NCI-H1092 treated with DMSO at 0.1 percent for 48 hours (cell line): ENCODE measurements at regions not wholly inside any gene's neighbourhood (a gene's known extent, or its start where the extent isn't known, plus 50 kb on each side); places are given as distances from the start of the nearest gene placed in this dataset.

Experiments used
- DNase-seq: peaks from one replicate; lab custom pipeline; 2025; lab: John Stamatoyannopoulos, UW

DNA sequence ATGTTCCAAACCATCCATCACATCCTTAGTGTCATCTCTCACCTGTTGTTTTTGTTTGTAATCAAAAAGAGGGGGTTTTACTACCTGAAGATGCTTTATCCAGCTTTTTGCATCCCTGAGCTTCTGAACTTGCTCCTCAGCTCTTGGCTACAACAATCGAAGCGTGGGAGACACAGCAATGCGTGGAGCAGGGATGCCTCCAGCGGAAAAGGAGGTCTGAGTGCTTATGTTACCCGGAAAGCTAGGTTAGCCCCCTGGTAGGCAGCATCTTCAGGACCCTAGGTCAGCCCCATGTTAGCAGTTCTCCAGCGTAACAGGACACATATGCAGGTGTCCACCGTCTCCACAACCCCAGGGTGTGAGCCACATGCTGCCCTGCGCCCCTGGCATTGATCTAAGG is 141.5 kb downstream of the RRAGC start:
- DNase-seq: no peak

DNA sequence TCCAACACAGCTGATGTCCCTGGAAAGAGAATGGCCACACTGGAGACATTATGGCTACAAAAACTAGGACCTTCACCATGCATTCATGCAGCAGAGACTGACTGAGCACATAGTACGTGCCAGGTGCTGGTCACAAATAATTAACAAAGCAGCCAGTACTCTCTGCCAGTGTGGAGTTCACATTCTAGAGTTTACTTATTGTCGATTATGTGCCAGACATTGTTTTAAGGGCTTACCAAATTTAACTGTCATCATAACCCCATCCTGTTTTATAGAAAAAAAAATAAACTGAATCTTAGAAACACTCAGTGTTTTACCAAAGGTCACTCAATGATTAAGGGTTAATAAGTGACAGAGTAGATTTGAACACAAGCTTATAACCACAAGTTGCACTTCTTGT is 143.3 kb downstream of the RRAGC start:
- DNase-seq: no peak

DNA sequence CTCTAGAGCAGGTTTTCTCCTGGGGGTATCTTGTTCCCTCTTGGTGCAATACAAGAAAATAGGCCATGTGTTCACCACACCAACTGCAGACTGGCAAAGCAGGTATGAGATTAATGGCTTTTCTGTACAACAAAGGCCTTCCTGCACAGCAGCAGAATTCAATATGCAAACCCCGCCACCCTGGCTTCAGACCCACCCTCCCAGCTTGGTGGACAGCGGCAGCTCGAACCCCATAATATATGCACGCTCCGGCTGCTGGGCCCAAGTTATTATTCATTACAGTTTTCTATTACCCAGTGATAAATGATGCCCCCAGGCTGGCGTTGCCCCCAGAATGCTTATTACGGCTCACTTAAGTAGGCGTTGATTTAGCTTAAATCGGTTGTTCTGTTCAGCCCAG is 144.2 kb downstream of the RRAGC start:
- no peak for DNase-seq

DNA sequence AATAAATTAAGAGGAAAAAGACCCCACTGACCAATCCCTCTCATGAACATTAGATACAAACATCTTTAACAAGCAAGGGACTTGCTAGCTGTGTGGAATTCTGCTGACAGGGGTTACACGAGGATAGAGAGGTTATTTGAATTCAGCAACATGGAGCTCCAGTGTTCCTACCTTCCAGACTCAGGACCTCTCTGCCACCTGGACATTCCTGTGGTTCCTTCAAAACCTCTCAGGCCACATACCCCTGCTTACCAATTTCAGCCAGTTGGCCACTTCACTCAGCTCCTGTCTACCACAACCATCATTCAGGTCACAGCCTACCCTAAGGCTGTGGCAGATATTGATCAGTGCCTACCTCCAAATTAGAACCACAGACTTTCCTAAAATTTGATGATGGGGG is 147.5 kb downstream of the RRAGC start:
- no peak for DNase-seq

DNA sequence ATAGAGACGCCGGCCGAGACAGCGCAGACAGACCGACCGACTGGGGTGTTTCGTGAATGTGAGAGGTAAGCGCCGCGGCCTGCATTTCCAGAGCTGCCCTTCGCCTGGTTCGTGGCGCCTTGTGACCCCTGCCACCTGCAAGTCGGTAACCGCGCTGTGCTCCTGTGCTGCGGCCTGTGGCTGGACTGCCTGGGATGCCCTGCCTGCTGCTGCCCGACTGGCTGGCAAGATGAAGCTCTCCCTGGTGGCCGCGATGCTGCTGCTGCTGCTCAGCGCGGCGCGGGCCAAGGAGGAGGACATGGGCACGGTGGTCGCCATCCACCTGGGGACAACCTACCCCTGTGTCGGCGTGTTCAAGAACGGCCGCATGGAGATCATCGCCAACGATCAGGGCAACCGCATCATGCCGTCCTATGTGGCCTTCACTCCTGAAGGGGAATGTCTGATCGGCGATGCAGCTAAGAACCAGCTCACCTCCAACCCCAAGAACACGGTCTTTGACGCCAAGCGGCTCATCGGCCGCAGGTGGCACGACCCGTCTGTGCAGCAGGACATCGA is 150.8 kb downstream of the RRAGC start:
- DNase-seq: no peak

GRCh38 chr1:38701088-38701487 is 158.5 kb downstream of the RRAGC start:
- DNase-seq: no peak

- DNase-seq: no peak
Measured at GRCh38 chr1:38700077-38700470, 159.5 kb downstream of the RRAGC start.

- DNase-seq: no peak
Measured at GRCh38 chr1:38699330-38700076, 160.1 kb downstream of the RRAGC start.

DNA sequence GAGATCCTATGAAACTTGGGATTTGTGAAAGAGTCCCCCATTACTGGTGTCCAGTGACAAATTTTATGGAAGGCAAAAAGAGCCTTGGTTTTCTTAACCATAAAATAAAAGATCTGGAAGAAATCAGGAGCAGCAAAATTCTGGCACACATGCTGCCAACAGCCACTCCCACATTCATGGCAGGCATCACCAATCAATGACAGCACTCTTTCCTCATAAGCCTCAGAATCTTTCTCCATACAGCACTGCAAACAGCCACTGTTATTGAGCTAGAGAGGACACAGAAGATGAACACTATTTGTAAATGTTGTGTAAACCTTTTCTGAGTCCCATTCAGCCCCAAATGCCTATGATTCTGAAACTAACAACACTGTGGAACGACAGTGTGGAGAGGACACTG is 162.2 kb downstream of the RRAGC start:
- DNase-seq: no peak

- DNase-seq: no peak
Measured at GRCh38 chr1:38696371-38696770, 163.2 kb downstream of the RRAGC start.

GRCh38 chr1:38693759-38694158 is 165.8 kb downstream of the RRAGC start:
- DNase-seq: no peak

DNA sequence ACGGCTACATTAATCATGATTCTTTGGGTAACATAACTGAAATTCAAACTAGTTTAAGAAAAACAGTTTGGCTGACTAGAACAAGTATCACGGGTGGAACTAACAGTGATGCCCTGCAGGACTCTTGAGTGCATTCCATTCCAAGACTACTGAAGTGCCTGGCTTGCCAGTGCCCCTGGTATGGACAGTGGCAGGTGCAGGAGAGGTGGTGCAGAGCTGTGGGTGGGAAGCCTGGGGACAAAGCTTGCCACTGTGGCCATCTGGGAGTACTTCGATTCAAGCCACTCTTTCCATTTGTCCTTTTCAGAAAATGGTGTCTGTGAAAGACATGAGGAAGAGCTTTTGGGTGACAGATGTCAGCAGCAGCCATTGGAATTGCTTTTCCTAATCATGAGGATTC is 166.5 kb downstream of the RRAGC start:
- DNase-seq: no peak

GRCh38 chr1:38690790-38691449 is 168.7 kb downstream of the RRAGC start:
- DNase-seq: no peak

DNA sequence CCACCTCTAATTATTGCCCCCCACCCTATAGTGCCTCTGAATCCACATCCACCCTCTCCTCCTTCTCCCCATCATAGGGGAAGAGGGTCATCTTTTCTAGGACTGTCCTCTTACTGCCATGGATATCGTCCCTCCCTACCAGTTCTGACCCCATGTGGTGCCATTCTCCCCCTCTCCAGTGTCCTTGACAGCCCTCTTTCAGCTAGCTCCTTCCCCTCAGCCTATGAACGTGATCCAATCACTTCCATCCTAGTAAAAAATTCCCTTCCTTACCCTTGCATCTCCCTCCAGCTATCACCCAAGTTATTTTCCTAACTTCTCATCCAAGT is 172.7 kb downstream of the RRAGC start:
- no peak for DNase-seq

DNA sequence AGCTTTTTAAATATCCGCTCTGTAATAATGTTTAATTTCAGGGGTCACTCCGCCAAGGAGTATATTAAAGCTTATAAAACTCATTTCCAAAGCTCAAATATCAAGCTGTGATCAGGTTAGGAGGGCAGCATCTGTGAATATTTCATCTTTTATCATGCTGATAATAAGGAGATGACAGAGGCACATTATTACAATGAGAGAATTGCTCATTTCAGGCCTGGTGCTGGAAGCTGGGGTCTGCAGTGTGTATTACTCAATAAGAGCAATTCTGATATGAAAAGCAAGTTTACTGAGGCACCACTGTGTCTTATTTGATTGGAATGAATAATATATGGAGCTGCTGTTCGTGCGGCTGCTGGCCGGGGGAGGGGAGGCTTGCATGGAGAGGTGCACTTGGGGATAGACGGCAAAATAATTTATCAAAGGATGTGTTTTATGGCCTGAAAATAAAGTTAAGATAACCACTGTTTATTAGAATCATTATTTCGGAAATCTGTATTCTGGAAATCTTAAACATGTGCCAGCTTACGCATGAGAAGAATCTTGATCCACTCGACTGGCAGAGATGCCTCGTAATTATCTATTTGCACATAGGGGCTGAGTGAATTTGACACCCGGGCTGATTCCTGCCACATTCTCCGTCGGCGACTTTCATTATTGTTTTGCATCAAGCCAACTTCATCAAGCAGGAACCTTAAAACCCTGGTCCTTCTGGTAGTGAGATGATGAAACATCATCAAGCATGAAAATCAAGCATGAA is 173.2 kb downstream of the RRAGC start:
- no peak for DNase-seq

DNA sequence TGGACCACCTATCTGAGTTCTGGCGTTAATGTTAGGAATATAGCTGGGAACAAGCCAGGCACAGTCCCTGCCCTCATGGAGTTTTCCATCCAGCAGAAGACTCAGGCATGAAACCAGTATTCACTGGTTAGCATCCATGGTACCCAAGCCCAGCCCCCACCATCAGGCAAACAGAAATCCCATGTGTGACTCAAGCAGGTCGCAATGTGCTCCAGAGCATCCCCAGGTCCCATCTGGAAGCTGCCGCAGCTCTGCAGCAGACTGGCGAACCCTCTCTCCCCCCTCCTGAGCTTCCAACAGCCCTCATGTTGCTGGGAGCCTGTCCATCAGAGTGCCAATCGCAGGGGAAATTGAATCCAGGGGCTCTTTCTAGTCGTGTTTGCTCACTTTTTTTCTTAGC is 174.2 kb downstream of the RRAGC start:
- no peak for DNase-seq

- DNase-seq: no peak
Measured at GRCh38 chr1:38680801-38681510, 178.6 kb downstream of the RRAGC start.

GRCh38 chr1:38677756-38678155 is 181.8 kb downstream of the RRAGC start:
- DNase-seq: no peak

DNA sequence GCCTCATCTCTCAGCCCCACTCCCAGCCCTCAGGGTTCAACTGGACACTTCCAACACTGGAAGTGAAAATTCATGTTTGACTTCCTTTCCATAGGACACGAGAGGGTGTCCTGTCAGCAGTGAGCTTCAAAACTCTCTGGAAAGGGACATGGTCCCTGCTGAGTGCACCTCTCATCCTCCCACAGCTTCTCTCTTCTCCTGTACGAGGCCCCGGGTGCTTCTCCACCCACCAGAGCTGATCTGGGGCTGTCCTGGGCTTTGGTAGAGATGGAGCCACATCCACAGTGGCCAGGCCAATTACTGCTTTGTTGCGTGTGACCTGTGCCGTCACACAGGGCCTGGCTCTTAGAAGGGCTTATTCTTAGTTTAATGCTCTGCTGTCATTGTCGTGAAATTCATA is 182.3 kb downstream of the RRAGC start:
- DNase-seq: no peak

DNA sequence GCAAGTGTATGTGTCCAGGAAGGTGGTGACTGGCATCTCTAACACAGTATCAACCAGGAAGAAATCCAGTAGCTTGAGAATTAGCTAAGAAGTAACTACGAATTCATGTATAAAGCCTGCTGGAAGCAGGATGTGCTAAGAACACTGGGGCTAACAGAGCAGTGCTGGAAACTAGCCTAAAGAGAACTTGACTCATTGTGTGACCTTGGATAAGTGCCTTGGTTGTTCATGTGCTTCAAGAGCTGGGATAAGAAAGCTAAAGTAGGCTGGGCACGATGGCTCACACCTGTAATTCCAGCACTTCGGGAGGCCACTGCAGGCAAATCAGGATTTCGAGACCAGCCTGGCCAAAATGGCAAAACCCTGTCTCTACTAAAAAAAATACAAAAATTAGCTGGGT is 186.9 kb downstream of the RRAGC start:
- no peak for DNase-seq

GRCh38 chr1:38671221-38671620 is 188.4 kb downstream of the RRAGC start:
- DNase-seq: no peak

DNA sequence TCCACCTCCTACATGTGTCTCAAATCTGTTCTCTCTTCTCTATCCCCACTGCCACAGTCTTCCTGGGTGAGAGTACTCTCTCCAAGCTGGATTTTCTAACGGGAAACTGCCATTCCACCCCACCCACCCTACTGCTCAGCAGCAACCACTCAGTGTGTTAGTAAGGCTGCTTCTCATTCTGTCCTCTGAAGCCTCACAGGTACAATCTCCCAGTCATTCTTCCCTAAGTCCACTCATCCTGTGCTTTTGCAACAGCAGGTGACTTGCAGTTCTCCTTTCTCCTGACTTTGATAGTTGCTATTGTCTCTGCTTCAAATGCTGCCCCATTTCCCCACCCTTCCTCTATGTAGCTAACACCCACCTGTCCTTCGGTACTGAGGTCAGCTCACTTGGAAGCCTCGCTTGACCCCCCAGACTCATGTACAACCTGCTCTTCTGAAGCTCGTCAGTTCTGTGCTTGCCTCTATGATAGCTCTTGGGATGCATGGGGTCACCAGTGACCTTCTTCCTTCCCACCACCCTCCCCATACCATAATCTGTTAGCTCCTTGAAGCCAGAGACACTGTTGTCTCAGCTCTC is 188.9 kb downstream of the RRAGC start:
- no peak for DNase-seq
